SU-DHL-6 (cell line): ENCODE measurements at regions not wholly inside any gene's neighbourhood (a gene's known extent, or its start where the extent isn't known, plus 50 kb on each side); places are given as distances from the start of the nearest gene placed in this dataset.

Experiments
- H2AFZ ChIP-seq: fragments of 200-600 bp; sonication (generic); 2 replicates; pipeline ENCODE4 v1.6.1; 2014; ENCODE audit warnings: low read depth, mild to moderate bottlenecking, moderate library complexity, mixed read lengths, antibody characterized with exemption, low read length; ENCODE audit not compliant: severe bottlenecking
- H3F3A ChIP-seq: fragments of 200-600 bp; shearing (Covaris generic); 2 replicates; pipeline ENCODE4 v1.6.0; 2016; ENCODE audit warnings: antibody characterized with exemption, mild to moderate bottlenecking; ENCODE audit not compliant: insufficient read depth
- H3K27ac ChIP-seq: fragments of 200-600 bp; sonication (generic); 2 replicates; pipeline ENCODE4 v1.5.1; 2016; ENCODE audit warnings: low read depth, mild to moderate bottlenecking, low read length, moderate library complexity, mixed read lengths
- H3K27me3 ChIP-seq: fragments of 200-600 bp; sonication (generic), shearing (Covaris generic); 2 replicates; pipeline ENCODE4 v1.6.0; 2014; ENCODE audit warnings: mild to moderate bottlenecking, low read length
- H3K36me3 ChIP-seq: fragments of 200-600 bp; sonication (generic); 2 replicates; pipeline ENCODE4 v1.6.1; 2014; ENCODE audit warnings: mild to moderate bottlenecking, low read length, mixed read lengths
- H3K4me2 ChIP-seq: fragments of 300-600, 200-600 bp; shearing (Covaris generic), sonication (generic); 2 replicates; pipeline ENCODE4 v1.6.0; 2014; ENCODE audit warnings: low read length, low read depth, mild to moderate bottlenecking; ENCODE audit not compliant: poor library complexity, severe bottlenecking
- H3K4me3 ChIP-seq: fragments of 200-600 bp; sonication (generic); 2 replicates; pipeline ENCODE4 v1.5.1; 2014; ENCODE audit warnings: antibody characterized with exemption, low read length, mild to moderate bottlenecking, mixed read lengths; ENCODE audit not compliant: insufficient read depth, poor library complexity, severe bottlenecking
- H3K79me2 ChIP-seq: fragments of 200-600 bp; sonication (generic); 2 replicates; pipeline ENCODE4 v1.6.1; 2014; ENCODE audit warnings: mild to moderate bottlenecking, low read length, moderate library complexity; ENCODE audit not compliant: insufficient read depth
- H3K9ac ChIP-seq: fragments of 200-600 bp; sonication (generic); 2 replicates; pipeline ENCODE4 v1.7.0; 2014; ENCODE audit warnings: mild to moderate bottlenecking, low read length
- H3K9me2 ChIP-seq: fragments of 200-600 bp; sonication (generic); replicated peaks from 2 replicates; pipeline ENCODE4 v1.6.1; 2014; ENCODE audit warnings: low read length; ENCODE audit not compliant: insufficient read depth
- H3K9me3 ChIP-seq: fragments of 200-600 bp; sonication (generic); 2 replicates; pipeline ENCODE4 v1.6.1; 2014; ENCODE audit warnings: low read length, mixed read lengths; ENCODE audit not compliant: insufficient read depth
- H4K20me1 ChIP-seq: fragments of 200-600 bp; sonication (generic); 2 replicates; pipeline ENCODE4 v1.6.1; 2014; ENCODE audit warnings: low read depth, mild to moderate bottlenecking, antibody characterized with exemption, low read length, moderate library complexity, mixed read lengths
- CTCF ChIP-seq: fragments of 200-600 bp; sonication (generic); IDR thresholded peaks from one replicate; pipeline ENCODE4 v1.5.1; 2017; ENCODE audit warnings: antibody characterized with exemption, mild to moderate bottlenecking, low read length, moderate library complexity; ENCODE audit not compliant: insufficient read depth, poor library complexity, severe bottlenecking
- EZH2phosphoT487 ChIP-seq: fragments of 200-600 bp; sonication (generic), shearing (Covaris generic); conservative IDR thresholded peaks from 2 replicates; pipeline ENCODE4 v1.6.1; 2018; ENCODE audit warnings: mild to moderate bottlenecking, antibody characterized with exemption, low read length, moderate library complexity, mixed read lengths

GRCh38 chr20:48176139-48176538 is 390.9 kb upstream of the SULF2 start:
- Histone ChIP-seq H3K4me3 (no peak overlapping the region), H3K9me2 (no peaks in the 10 kb centered on the region), H3K9me3 (no peaks in the 10 kb centered on the region), H3K27ac (no peak overlapping the region), H3F3A (no peaks in the 10 kb centered on the region), H3K9ac (no peak overlapping the region), H3K79me2 (no peaks in the 10 kb centered on the region), H3K4me2 (no peak overlapping the region), H3K36me3 (no peaks in the 10 kb centered on the region), H2AFZ (no peak overlapping the region), H3K27me3 (no peaks in the 10 kb centered on the region), H4K20me1 (no peaks in the 10 kb centered on the region)
- no peak for TF ChIP-seq CTCF
- no peak for TF ChIP-seq EZH2phosphoT487

GRCh38 chr20:48175261-48175660 is 390.0 kb upstream of the SULF2 start:
- no peaks in the 10 kb centered on the region for H3F3A ChIP-seq
- no peaks in the 10 kb centered on the region for H3K79me2 ChIP-seq
- no peaks in the 10 kb centered on the region for H3K9me3 ChIP-seq
- TF ChIP-seq EZH2phosphoT487 (no peak), CTCF (no peak)
- H3K36me3 ChIP-seq, result no peaks in the 10 kb centered on the region
- H3K27me3 ChIP-seq, result no peaks in the 10 kb centered on the region
- no peaks in the 10 kb centered on the region for H4K20me1 ChIP-seq
- no peak overlapping the region for H3K9ac ChIP-seq
- H3K4me2 ChIP-seq, result no peak overlapping the region
- H3K4me3 ChIP-seq, result no peak overlapping the region
- H2AFZ ChIP-seq, result no peak overlapping the region
- no peak overlapping the region for H3K27ac ChIP-seq
- H3K9me2 ChIP-seq, result no peaks in the 10 kb centered on the region

- Histone ChIP-seq H3K79me2 (no peaks in the 10 kb centered on the region), H3F3A (no peaks in the 10 kb centered on the region), H3K4me3 (no peak overlapping the region), H3K36me3 (no peaks in the 10 kb centered on the region), H3K27me3 (no peaks in the 10 kb centered on the region), H4K20me1 (no peaks in the 10 kb centered on the region), H3K9me3 (no peaks in the 10 kb centered on the region), H3K27ac (no peak overlapping the region), H2AFZ (no peak overlapping the region), H3K9ac (no peak overlapping the region), H3K9me2 (no peaks in the 10 kb centered on the region), H3K4me2 (no peak overlapping the region)
- no peak for TF ChIP-seq CTCF
- TF ChIP-seq EZH2phosphoT487, result no peak
These were observed 387.0 kb upstream of the SULF2 start for GRCh38 chr20:48172357-48172702.
